Testis (tissue), 2 donors: ENCODE measurements at regions not wholly inside any gene's neighbourhood (a gene's known extent, or its start where the extent isn't known, plus 50 kb on each side); places are given as distances from the start of the nearest gene placed in this dataset.

Source experiments
- POLR2A ChIP-seq: fragments of 450-650 bp; IDR thresholded peaks from one replicate; pipeline ENCODE4 v1.6.1; 2017; ENCODE audit warnings: antibody characterized with exemption, mild to moderate bottlenecking, moderate library complexity
- TF ChIP-seq, protein P1 (sequence below), 3 experiments: fragments of 450-650 bp in 2 of 3; fragments of 200-600 bp in 1 of 3; sonication (generic) in 1 of 3; IDR thresholded peaks; one replicate each; pipeline ENCODE4 v1.5.1; 2016 to 2019; ENCODE audit warnings: antibody characterized with exemption in 3 of 3, mild to moderate bottlenecking in 2 of 3, moderate library complexity in 1 of 3

DNA sequence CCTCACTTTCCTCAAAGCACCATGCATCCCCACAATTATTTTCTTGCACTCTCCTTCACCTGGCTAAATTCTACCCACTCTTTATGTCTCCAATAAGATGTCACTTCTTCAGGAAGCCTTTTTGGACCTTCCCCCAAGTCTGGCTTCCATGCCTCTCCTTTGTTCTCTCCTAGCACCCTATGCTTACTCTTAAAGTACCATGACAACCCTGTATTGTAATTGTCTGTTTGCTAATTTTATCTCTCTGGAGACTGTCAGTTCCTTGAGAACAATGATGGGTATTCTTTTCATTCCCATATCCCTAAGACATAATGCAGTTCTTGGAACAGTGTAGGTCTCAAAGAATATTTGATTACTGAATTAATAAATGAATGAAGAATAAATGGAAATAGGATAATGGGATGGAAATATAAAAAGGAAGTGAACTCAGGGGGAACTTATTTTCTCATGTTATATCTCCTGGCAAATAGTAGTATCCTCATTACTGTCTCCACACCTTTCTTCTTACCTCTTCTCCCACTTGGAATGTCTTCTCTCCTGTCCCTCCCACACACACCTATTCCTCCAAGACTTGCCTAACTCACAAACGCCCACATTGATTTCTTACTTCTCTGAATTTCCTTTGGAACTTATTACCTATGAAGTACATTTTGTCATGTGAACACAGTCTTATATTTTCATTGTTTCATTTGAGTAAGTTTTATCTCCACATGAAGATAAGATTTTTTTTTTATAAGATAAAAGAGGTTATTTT is 499.1 kb downstream of the NFIB start:
- TF ChIP-seq, protein P1, sequence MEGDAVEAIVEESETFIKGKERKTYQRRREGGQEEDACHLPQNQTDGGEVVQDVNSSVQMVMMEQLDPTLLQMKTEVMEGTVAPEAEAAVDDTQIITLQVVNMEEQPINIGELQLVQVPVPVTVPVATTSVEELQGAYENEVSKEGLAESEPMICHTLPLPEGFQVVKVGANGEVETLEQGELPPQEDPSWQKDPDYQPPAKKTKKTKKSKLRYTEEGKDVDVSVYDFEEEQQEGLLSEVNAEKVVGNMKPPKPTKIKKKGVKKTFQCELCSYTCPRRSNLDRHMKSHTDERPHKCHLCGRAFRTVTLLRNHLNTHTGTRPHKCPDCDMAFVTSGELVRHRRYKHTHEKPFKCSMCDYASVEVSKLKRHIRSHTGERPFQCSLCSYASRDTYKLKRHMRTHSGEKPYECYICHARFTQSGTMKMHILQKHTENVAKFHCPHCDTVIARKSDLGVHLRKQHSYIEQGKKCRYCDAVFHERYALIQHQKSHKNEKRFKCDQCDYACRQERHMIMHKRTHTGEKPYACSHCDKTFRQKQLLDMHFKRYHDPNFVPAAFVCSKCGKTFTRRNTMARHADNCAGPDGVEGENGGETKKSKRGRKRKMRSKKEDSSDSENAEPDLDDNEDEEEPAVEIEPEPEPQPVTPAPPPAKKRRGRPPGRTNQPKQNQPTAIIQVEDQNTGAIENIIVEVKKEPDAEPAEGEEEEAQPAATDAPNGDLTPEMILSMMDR (IDR thresholded peaks at IDR 0.05): no peak
- no peak for TF ChIP-seq POLR2A
